Adrenal gland (tissue), 9 donors: ENCODE measurements at regions not wholly inside any gene's neighbourhood (a gene's known extent, or its start where the extent isn't known, plus 50 kb on each side); places are given as distances from the start of the nearest gene placed in this dataset.

Source experiments
- DNase-seq, 7 donors: peaks; one replicate each; pipeline ENCODE4 v3.0.0-alpha.2; 2019 to 2020
- H3K27ac ChIP-seq, 5 donors: fragments of 200-600 bp; sonication (generic) in 4 of 5; 1 replicate in 3 of 5; 2 replicates in 2 of 5; pipeline versions ENCODE4 v1.5.1 to v1.8.0; 2016 to 2020; ENCODE audit warnings: mild to moderate bottlenecking in 1 of 5
- H3K27me3 ChIP-seq: fragments of 200-600 bp; 2 replicates; pipeline ENCODE4 v1.8.0; 2021
- H3K36me3 ChIP-seq, 2 donors: fragments of 200-600 bp; replicated peaks in 1 of 2; 1 replicate in 1 of 2; 2 replicates in 1 of 2; pipeline versions ENCODE4 v1.5.1 to v1.8.0; 2018 to 2022
- H3K4me1 ChIP-seq, 2 donors: fragments of 200-600 bp; replicated peaks in 1 of 2; 1 replicate in 1 of 2; 2 replicates in 1 of 2; pipeline versions ENCODE4 v1.5.1 to v1.8.0; 2018 to 2021
- H3K4me3 ChIP-seq, 4 donors: fragments of 200-600 bp; sonication (generic) in 3 of 4; one replicate each; pipeline ENCODE4 v1.5.1; 2016 to 2018
- H3K9me3 ChIP-seq, 3 donors: fragments of 200-600 bp; sonication (generic) in 1 of 3; replicated peaks in 1 of 3; 1 replicate in 2 of 3; 2 replicates in 1 of 3; pipeline versions ENCODE4 v1.5.1 to v1.8.0; 2016 to 2021
- CTCF ChIP-seq, 6 experiments: fragments of 450-650 bp in 4 of 6; fragments of 200-600 bp in 2 of 6; sonication (generic) in 1 of 6; IDR thresholded peaks; 1 replicate in 5 of 6; 2 replicates in 1 of 6; pipeline versions ENCODE4 v1.5.1 to v1.8.0; 2016 to 2021; ENCODE audit warnings: antibody characterized with exemption in 6 of 6, mild to moderate bottlenecking in 2 of 6, moderate library complexity in 1 of 6
- POLR2A ChIP-seq, 2 donors: fragments of 450-650 bp; IDR thresholded peaks; one replicate each; pipeline ENCODE4 v1.6.1; 2017; ENCODE audit warnings: antibody characterized with exemption in 2 of 2, mild to moderate bottlenecking in 2 of 2, moderate library complexity in 1 of 2
- WGBS, 4 donors: extraction: QIAGEN DNeasy Blood & Tissue Kit in 2 of 4; methylation state at CpG; one replicate each; pipeline versions ENCODE4 v1.1.5 to v1.1.7; 2013 to 2017; 5-methylcytosine and 5-hydroxymethylcytosine counted together
- intact Hi-C, 2 donors: fragments of 100-400 bp; cut with DNase I; formaldehyde crosslinking; loops; one replicate each; pipeline versions ENCODE4 v1.14.1 to v1.15.0; 2022 to 2023
- donor health status: healthy with polysubstance abuse.
- donor health status: Bipolar disorder and iron deficiency.
- donor health status: DM: yes; HTN: yes; CAD: no.
- donor health status: DM: no; HTN: no; CAD: no.
- donor health status: DM: no; HTN: no; CAD: no.

DNA sequence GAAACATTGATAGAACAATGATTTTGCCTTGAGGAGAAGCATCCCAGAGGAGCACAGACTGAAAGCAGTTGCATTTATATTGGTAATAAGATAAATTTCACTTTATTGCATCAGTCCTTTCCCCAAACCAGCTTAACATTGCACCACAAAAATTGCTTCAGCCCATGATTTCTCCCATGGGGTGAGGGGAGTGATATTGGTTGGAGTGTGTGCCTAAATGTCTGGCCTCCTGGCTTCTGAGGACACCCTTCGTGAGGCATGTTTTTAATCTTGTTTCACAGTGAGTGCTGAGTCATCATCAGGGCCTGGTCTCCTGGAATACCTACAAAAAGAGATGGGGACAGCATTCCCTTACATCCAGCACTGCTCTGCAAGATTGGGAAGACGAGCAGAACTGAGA is 487.9 kb downstream of the C4orf33 start:
- intact Hi-C loops: no loop called here
- Histone ChIP-seq H3K9me3 (no peaks in the 10 kb centered on the region), H3K4me3 (no peak overlapping the region), H3K27me3 (no peaks in the 10 kb centered on the region), H3K36me3 (no peaks in the 10 kb centered on the region), H3K4me1 (no peaks in the 10 kb centered on the region), H3K27ac (no peak overlapping the region)
- WGBS, 4 donors: 39 to 56% (median 41%) methylated on average over 2 of the region's 2 CpGs
- no peak for TF ChIP-seq POLR2A (IDR thresholded peaks at IDR 0.05)
- TF ChIP-seq CTCF (IDR thresholded peaks at IDR 0.05): no peak
- DNase-seq: no peak

GRCh38 chr4:129598582-129598981 is 502.6 kb downstream of the C4orf33 start:
- Histone ChIP-seq H3K9me3 (peaks cover 0 to 4% (median 0%) of the 10 kb centered on the region in 3 donors), H3K4me1 (no peaks in the 10 kb centered on the region), H3K27ac (no peak overlapping the region), H3K36me3 (no peaks in the 10 kb centered on the region), H3K4me3 (no peak overlapping the region), H3K27me3 (no peaks in the 10 kb centered on the region)
- no peak for TF ChIP-seq CTCF (IDR thresholded peaks at IDR 0.05)
- TF ChIP-seq POLR2A (IDR thresholded peaks at IDR 0.05): no peak
- intact Hi-C loops: no loop called here
- no peak for DNase-seq

DNA sequence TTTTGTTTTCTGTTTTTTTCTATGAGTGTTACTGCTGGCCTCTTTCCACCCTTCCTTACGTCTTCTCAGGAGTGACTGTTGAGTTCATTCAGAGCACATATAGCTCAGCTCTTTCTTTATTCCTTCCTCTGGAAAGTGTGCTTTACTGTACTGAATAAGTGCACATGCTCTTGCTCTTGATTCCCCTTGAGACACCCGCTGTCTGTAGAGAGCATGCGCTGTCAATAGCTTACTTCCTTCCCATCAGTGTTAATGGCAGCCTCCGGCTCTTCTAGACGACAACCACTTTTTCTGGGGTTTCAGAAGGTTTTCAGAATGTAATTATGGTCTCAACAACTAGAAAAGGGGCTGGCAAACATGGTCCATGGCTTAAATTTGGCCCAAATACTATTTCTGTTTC is 504.9 kb downstream of the C4orf33 start:
- DNase-seq: no peak
- no peak overlapping the region for H3K4me3 ChIP-seq
- WGBS, 4 donors: 87 to 94% (median 89%) methylated on average over 5 of the region's 5 CpGs
- H3K27me3 ChIP-seq: no peaks in the 10 kb centered on the region
- H3K36me3 ChIP-seq: no peaks in the 10 kb centered on the region
- TF ChIP-seq POLR2A (IDR thresholded peaks at IDR 0.05) (no peak), CTCF (IDR thresholded peaks at IDR 0.05) (no peak)
- intact Hi-C loops: no loop called here
- H3K27ac ChIP-seq: no peak overlapping the region
- H3K9me3 ChIP-seq: no peaks in the 10 kb centered on the region
- no peaks in the 10 kb centered on the region for H3K4me1 ChIP-seq

DNA sequence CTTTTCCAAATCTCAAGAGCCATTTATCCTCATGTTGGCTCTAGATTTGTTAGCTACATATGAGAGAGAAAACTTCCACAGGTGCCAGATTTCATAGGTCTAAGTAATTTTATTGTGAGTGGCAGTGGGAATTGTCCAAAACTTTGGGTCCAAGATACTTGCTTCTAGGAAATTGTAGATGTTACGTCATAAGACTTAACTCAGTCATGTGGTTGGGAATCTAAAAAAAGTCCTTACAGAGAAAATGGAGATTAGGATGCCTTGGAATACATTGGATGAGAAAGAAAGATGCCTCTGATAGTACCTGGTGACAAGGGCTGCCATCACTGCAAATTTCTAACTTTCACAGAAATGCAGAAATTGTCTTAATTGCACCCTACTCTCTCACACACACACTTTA is 506.5 kb downstream of the C4orf33 start:
- H3K27ac ChIP-seq: no peak overlapping the region
- no peak for DNase-seq
- H3K36me3 ChIP-seq: no peaks in the 10 kb centered on the region
- no peaks in the 10 kb centered on the region for H3K4me1 ChIP-seq
- TF ChIP-seq CTCF (IDR thresholded peaks at IDR 0.05): no peak
- TF ChIP-seq POLR2A (IDR thresholded peaks at IDR 0.05): no peak
- WGBS, 4 donors: 86 to 100% (median 92%) methylated on average over 1 of the region's 1 CpG
- intact Hi-C loops: no loop called here
- no peaks in the 10 kb centered on the region for H3K27me3 ChIP-seq
- no peak overlapping the region for H3K4me3 ChIP-seq
- H3K9me3 ChIP-seq: no peaks in the 10 kb centered on the region
